K562 (cell line): ENCODE measurements at regions not wholly inside any gene's neighbourhood (a gene's known extent, or its start where the extent isn't known, plus 50 kb on each side); places are given as distances from the start of the nearest gene placed in this dataset.

Experiments
- ATAC-seq: fragments of 200-7000 bp; cut with Tn5 transposase; 3 replicates; pipeline ENCODE4 v1.9.1; 2020; ENCODE audit warnings: moderate library complexity
- BruUV-seq: library from RNA; stranded (reverse); fragments of 400-500 nt; replicated peaks from 2 replicates; lab custom pipeline; 2021; lab: Mats Ljungman, UMichigan
- CTCF ChIA-PET: fragments of 300-600 bp; formaldehyde crosslinking; extraction: SDS; loops from one replicate; lab custom pipeline; 2021; ENCODE audit warnings: low intra/inter-chr PET ratio; lab: Yijun Ruan, JAX
- POLR2A ChIA-PET: fragments of 300-600, 350-650 bp; sonication (Branson Sonifier 250); formaldehyde crosslinking; extraction: SDS; loops from one replicate; lab custom pipeline; 2021; ENCODE audit warnings: antibody characterized with exemption, inconsistent platforms; lab: Yijun Ruan, JAX
- DNase-seq, 4 experiments: peaks; one replicate each; pipeline versions ENCODE4 v3.0.0 to v3.0.0-alpha.2; 2011 to 2018; ENCODE audit warnings: low spot score in 3 of 4, mixed read lengths in 3 of 4; ENCODE audit errors: extremely low read depth in 1 of 4
- FAIRE-seq: peaks from 2 replicates; lab custom pipeline; 2011; peaks lifted over from hg19 to GRCh38; lab: Jason Lieb, UNC
- H2AFZ ChIP-seq: 2 replicates; pipeline ENCODE4 v1.6.0; 2011; ENCODE audit warnings: low read depth, low read length, control low read depth, inconsistent platforms
- H3K27ac ChIP-seq: fragments of 200-600 bp; 3 replicates; pipeline ENCODE4 v1.8.0; 2011; ENCODE audit warnings: low read depth, mild to moderate bottlenecking, control low read depth, inconsistent platforms, low read length, moderate library complexity, mixed read lengths; ENCODE audit errors: extremely low read depth
- H3K27me3 ChIP-seq, 2 experiments: fragments of 300-600 bp in 1 of 2; 2 replicates in 1 of 2; 3 replicates in 1 of 2; pipeline versions ENCODE4 v1.6.0 to v1.8.0; 2011; ENCODE audit warnings: inconsistent platforms in 2 of 2, low read length in 2 of 2, mild to moderate bottlenecking in 1 of 2, mixed read lengths in 1 of 2, moderate library complexity in 1 of 2; ENCODE audit not compliant: control insufficient read depth in 2 of 2, insufficient read depth in 2 of 2
- H3K36me3 ChIP-seq: fragments of 300-600 bp; 3 replicates; pipeline ENCODE4 v1.8.0; 2011; ENCODE audit warnings: mild to moderate bottlenecking, low read length, inconsistent platforms; ENCODE audit not compliant: control insufficient read depth, insufficient read depth
- H3K4me1 ChIP-seq, 2 experiments: fragments of 200-600 bp in 1 of 2; replicated peaks in 1 of 2; 2 replicates in 1 of 2; 3 replicates in 1 of 2; pipeline versions ENCODE4 v1.5.1 to v1.8.0; 2011; ENCODE audit warnings: inconsistent platforms in 2 of 2, low read length in 2 of 2, mild to moderate bottlenecking in 1 of 2, mixed read lengths in 1 of 2, moderate library complexity in 1 of 2; ENCODE audit not compliant: control insufficient read depth in 2 of 2, insufficient read depth in 2 of 2
- H3K4me2 ChIP-seq: 2 replicates; pipeline ENCODE4 v1.6.1; 2011; ENCODE audit warnings: low read length, control low read depth, inconsistent platforms, mixed read lengths; ENCODE audit not compliant: insufficient read depth
- H3K4me3 ChIP-seq: fragments of 200-600 bp; sonication (generic), shearing (Covaris generic); 2 replicates; pipeline ENCODE4 v1.5.1; 2016; ENCODE audit warnings: control low read depth, inconsistent platforms
- H3K79me2 ChIP-seq: fragments of 200-600 bp; 3 replicates; pipeline ENCODE4 v1.8.0; 2011; ENCODE audit warnings: low read length, inconsistent platforms; ENCODE audit not compliant: control insufficient read depth, insufficient read depth
- H3K9ac ChIP-seq, 2 experiments: 2 replicates each; pipeline versions ENCODE4 v1.6.0 to v1.6.1; 2011; ENCODE audit warnings: low read depth in 2 of 2, low read length in 2 of 2, control low read depth in 1 of 2, inconsistent platforms in 1 of 2, mild to moderate bottlenecking in 1 of 2, mixed read lengths in 1 of 2; ENCODE audit not compliant: insufficient read depth in 1 of 2
- H3K9me1 ChIP-seq: one replicate; pipeline ENCODE4 v1.6.0; 2011; ENCODE audit warnings: inconsistent platforms, mild to moderate bottlenecking, low read length, moderate library complexity; ENCODE audit not compliant: control insufficient read depth, insufficient read depth
- H3K9me3 ChIP-seq: replicated peaks from 2 replicates; pipeline ENCODE4 v1.5.1; 2011; ENCODE audit warnings: low read depth, low read length, inconsistent platforms; ENCODE audit not compliant: control insufficient read depth, insufficient read depth
- H4K20me1 ChIP-seq: replicated peaks from 2 replicates; pipeline ENCODE4 v1.6.1; 2011; ENCODE audit warnings: low read length, inconsistent platforms, mixed read lengths; ENCODE audit not compliant: control insufficient read depth, insufficient read depth
- BRCA1 ChIP-seq, 2 experiments: fragments of 450-650 bp in 1 of 2; sonication (generic) in 1 of 2; formaldehyde crosslinking in 1 of 2; IDR thresholded peaks; 2 replicates each; pipeline versions ENCODE4 v1.5.0 to v1.6.1; 2017 to 2020; ENCODE audit warnings: mild to moderate bottlenecking in 1 of 2, missing genetic modification reagents in 1 of 2
- CHAMP1 ChIP-seq: fragments of 450-650 bp; IDR thresholded peaks from 2 replicates; pipeline ENCODE4 v1.6.1; 2016; ENCODE audit warnings: mild to moderate bottlenecking
- CTBP1 ChIP-seq: fragments of 450-650 bp; IDR thresholded peaks from 2 replicates; pipeline ENCODE4 v1.6.1; 2016; ENCODE audit warnings: borderline replicate concordance
- E2F3 ChIP-seq: fragments of 250-450 bp; sonication (Bioruptor Pico); IDR thresholded peaks from 2 replicates; pipeline ENCODE4 v1.4.0; 2020; ENCODE audit warnings: mild to moderate bottlenecking
- EP400 ChIP-seq: fragments of 450-650 bp; IDR thresholded peaks from 2 replicates; pipeline ENCODE4 v1.6.1; 2017; ENCODE audit warnings: antibody characterized with exemption, mild to moderate bottlenecking, moderate library complexity
- HDAC3 ChIP-seq: fragments of 450-650 bp; IDR thresholded peaks from 2 replicates; pipeline ENCODE4 v1.6.1; 2018; ENCODE audit warnings: borderline replicate concordance, mild to moderate bottlenecking, moderate library complexity; ENCODE audit not compliant: partially characterized antibody
- LEF1 ChIP-seq: fragments of 450-650 bp; IDR thresholded peaks from 2 replicates; pipeline ENCODE4 v1.6.1; 2016; ENCODE audit warnings: mild to moderate bottlenecking
- MAFK ChIP-seq: IDR thresholded peaks from 2 replicates; pipeline ENCODE4 v1.6.1; 2011; ENCODE audit warnings: low read length, improper control_type of control experiment
- MAX ChIP-seq: sonication (generic); formaldehyde crosslinking; IDR thresholded peaks from 2 replicates; pipeline ENCODE4 v1.9.0; 2022; ENCODE audit warnings: mild to moderate bottlenecking, missing genetic modification reagents
- MEF2D ChIP-seq: conservative IDR thresholded peaks from 2 replicates; pipeline ENCODE4 v1.6.1; 2016; ENCODE audit warnings: low read depth, missing genetic modification characterization, missing compliant biosample characterization
- MTA3 ChIP-seq: fragments of 450-650 bp; formaldehyde crosslinking; IDR thresholded peaks from 2 replicates; pipeline ENCODE4 v1.6.1; 2017; ENCODE audit warnings: mild to moderate bottlenecking, borderline replicate concordance
- PHTF2 ChIP-seq: fragments of 250-450 bp; sonication (Bioruptor Pico); IDR thresholded peaks from 2 replicates; pipeline ENCODE4 v1.5.0; 2021; ENCODE audit warnings: mild to moderate bottlenecking
- POLR2AphosphoS5 ChIP-seq: IDR thresholded peaks from 2 replicates; pipeline ENCODE4 v1.6.1; 2011; ENCODE audit warnings: mild to moderate bottlenecking, low read depth, low read length, moderate library complexity; ENCODE audit not compliant: control insufficient read depth, insufficient read depth
- PRMT5 ChIP-seq: sonication (generic); formaldehyde crosslinking; IDR thresholded peaks from 2 replicates; pipeline ENCODE4 v1.5.0; 2020; ENCODE audit warnings: missing genetic modification reagents
- RBM34 ChIP-seq: fragments of 200-400 bp; formaldehyde crosslinking; IDR thresholded peaks from 2 replicates; pipeline ENCODE4 v1.6.1; 2018; ENCODE audit warnings: low read length, borderline replicate concordance; ENCODE audit not compliant: insufficient read depth
- SRSF9 ChIP-seq: fragments of 200-400 bp; formaldehyde crosslinking; IDR thresholded peaks from 2 replicates; pipeline ENCODE4 v1.6.1; 2017; ENCODE audit warnings: low read depth, low read length, borderline replicate concordance
- ZBED1 ChIP-seq: IDR thresholded peaks from 2 replicates; pipeline ENCODE4 v1.6.1; 2014
- ZC3H11A ChIP-seq: IDR thresholded peaks from 2 replicates; pipeline ENCODE4 v1.6.1; 2012; ENCODE audit warnings: low read depth, low read length, improper control_type of control experiment
- ZNF12 ChIP-seq: sonication (generic); formaldehyde crosslinking; IDR thresholded peaks from 2 replicates; pipeline ENCODE4 v1.4.0; 2020; ENCODE audit warnings: mild to moderate bottlenecking, missing genetic modification reagents
- ZNF146 ChIP-seq: IDR thresholded peaks from one replicate; pipeline ENCODE4 v1.6.1; 2018; ENCODE audit warnings: missing compliant biosample characterization; ENCODE audit not compliant: unreplicated experiment
- ZNF354B ChIP-seq: fragments of 250-450 bp; sonication (Bioruptor Pico); IDR thresholded peaks from 2 replicates; pipeline ENCODE4 v1.4.0; 2020
- WGBS: fragments of 100-300 bp; shearing (Covaris generic); methylation state at CpG from one replicate; pipeline ENCODE4 v1.1.6; 2016; ENCODE audit warnings: low coverage, mixed read lengths; ENCODE audit not compliant: insufficient coverage; ENCODE audit errors: missing lambda C conversion rate; 5-methylcytosine and 5-hydroxymethylcytosine counted together
- in situ Hi-C: fragments of 300-500 bp; cut with MboI; formaldehyde crosslinking; loops from 4 replicates; pipeline ENCODE4 v1.15.0; 2018; ENCODE audit warnings: inconsistent platforms, mixed read lengths
- intact Hi-C: fragments of 100-400 bp; cut with micrococcal nuclease; formaldehyde crosslinking; loops from 2 replicates; pipeline ENCODE4 v1.14.2; 2022

- DNase-seq (peak; percentile 71 to 85 (median 80)), FAIRE-seq (peak; percentile 96), ATAC-seq (peak; percentile 96)
- H3K9ac ChIP-seq: no peak overlapping the region
- no peaks in the 10 kb centered on the region for H4K20me1 ChIP-seq
- H3K4me3 ChIP-seq: no peak overlapping the region
- H3K36me3 ChIP-seq: no peaks in the 10 kb centered on the region
- ChIA-PET POLR2A (no interaction called here), CTCF (interaction anchor here (0.6 to 1.9 kb wide), 4 partner anchors 54 to 883 kb away, joined by 3 to 7 read pairs (median 4); no protein-coding TSS in a partner anchor)
- H3K79me2 ChIP-seq: no peaks in the 10 kb centered on the region
- H3K4me2 ChIP-seq: no peak overlapping the region; the same call in 1 of the 2 replicates
- peak overlapping the region; percentile 38 for H2AFZ ChIP-seq
- H3K9me3 ChIP-seq: no peaks in the 10 kb centered on the region
- in situ Hi-C loops (no loop called here), intact Hi-C loops (loop anchor here (1.0 to 5.0 kb wide), 6 partner anchors 48 to 1186 kb away; no protein-coding TSS in a partner anchor)
- H3K4me1 ChIP-seq: no peaks in the 10 kb centered on the region; a peak in 2 of 5 replicates
- WGBS: 22% methylated on average over 27 of the region's 27 CpGs
- H3K27ac ChIP-seq: no peak overlapping the region
- no peaks in the 10 kb centered on the region for H3K27me3 ChIP-seq
- BruUV-seq: no TSS peak
- no peaks in the 10 kb centered on the region for H3K9me1 ChIP-seq
- no peak for TF ChIP-seq ZC3H11A
- no peak for TF ChIP-seq POLR2AphosphoS5
- no peak for TF ChIP-seq PRMT5 (CRISPR knock-in tag)
- TF ChIP-seq ZNF146: no peak
- no peak for TF ChIP-seq PHTF2 (CRISPR knock-in tag)
- no peak for TF ChIP-seq SRSF9
- TF ChIP-seq RBM34: no peak
- no peak for TF ChIP-seq ZBED1
- TF ChIP-seq HDAC3: no peak
- no peak for TF ChIP-seq MAX
- no peak for TF ChIP-seq BRCA1 (IDR thresholded peaks at IDR 0.05)
- no peak for TF ChIP-seq BRCA1 (CRISPR knock-in tag; IDR thresholded peaks at IDR 0.05)
- TF ChIP-seq CHAMP1: no peak
- no peak for TF ChIP-seq E2F3
- TF ChIP-seq MEF2D (tag): no peak
- TF ChIP-seq MAFK: no peak
- TF ChIP-seq ZNF354B (CRISPR knock-in tag): no peak
- TF ChIP-seq MTA3: no peak
- no peak for TF ChIP-seq EP400
- TF ChIP-seq LEF1: no peak
- peak; percentile 52; the same call in 1 of the 2 replicates for TF ChIP-seq CTBP1
- no peak for TF ChIP-seq ZNF12
Observed at GRCh38 chr4:138919094-138919936, 96.3 kb upstream of the NOCT start.
